GM12873 (cell line): ENCODE measurements at regions not wholly inside any gene's neighbourhood (a gene's known extent, or its start where the extent isn't known, plus 50 kb on each side); places are given as distances from the start of the nearest gene placed in this dataset.

Experiments
- CTCF ChIP-seq: IDR thresholded peaks from 2 replicates; pipeline ENCODE4 v1.5.1; 2012; ENCODE audit warnings: low read depth, mild to moderate bottlenecking, moderate library complexity, low read length, control low read depth; ENCODE audit not compliant: insufficient read depth; ENCODE audit errors: missing control alignments

GRCh38 chr4:83961575-83961974 lies 425.7 kb downstream of the GPAT3 start:
- TF ChIP-seq CTCF, result no peak

GRCh38 chr4:83959160-83959559 lies 423.3 kb downstream of the GPAT3 start:
- TF ChIP-seq CTCF, result no peak

GRCh38 chr4:83947830-83948193 lies 411.9 kb downstream of the GPAT3 start:
- TF ChIP-seq CTCF, result no peak

- no peak for TF ChIP-seq CTCF
Observed at GRCh38 chr4:83947125-83947829, 411.4 kb downstream of the GPAT3 start.

GRCh38 chr4:83932750-83933391 lies 397.0 kb downstream of the GPAT3 start:
- no peak for TF ChIP-seq CTCF

- TF ChIP-seq CTCF, result no peak
Observed at GRCh38 chr4:83931659-83932438, 395.9 kb downstream of the GPAT3 start.

- no peak for TF ChIP-seq CTCF
Observed at GRCh38 chr4:83929550-83929949, 393.6 kb downstream of the GPAT3 start.
